SIG-M5 treated with dmso at 0.1 percent for 504 hours (cell line): ENCODE measurements at regions not wholly inside any gene's neighbourhood (a gene's known extent, or its start where the extent isn't known, plus 50 kb on each side); places are given as distances from the start of the nearest gene placed in this dataset.
A peak's percentile ranks its signal among the peaks of the same experiment; 100 is the strongest.

Experiments used
- DNase-seq: peaks from one replicate; lab custom pipeline; 2025; ENCODE audit not compliant: unreplicated experiment; lab: John Stamatoyannopoulos, UW

DNA sequence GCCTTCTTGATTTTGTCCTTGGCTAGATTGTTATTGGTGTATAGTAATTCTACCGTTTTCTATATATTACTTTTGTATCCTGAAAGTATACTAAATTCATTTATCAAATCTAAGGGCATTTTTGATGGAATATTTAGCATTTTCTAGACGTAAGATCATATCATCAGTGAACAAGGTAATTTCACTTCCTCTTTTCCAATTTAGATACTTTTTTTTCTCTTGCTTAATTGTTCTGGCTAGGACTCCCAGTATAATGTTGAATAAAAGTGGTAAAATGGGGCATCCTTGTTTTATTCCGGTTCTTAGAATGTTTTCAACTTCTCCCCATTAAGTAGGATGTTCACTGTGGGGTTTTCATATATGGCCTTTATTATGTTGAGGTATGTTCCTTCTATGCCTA is 260.7 kb downstream of the POLR1F start:
- no peak for DNase-seq

- DNase-seq, result no peak
These were observed 266.6 kb downstream of the POLR1F start for GRCh38 chr7:19442016-19442785.

- DNase-seq, result no peak
These were observed 269.3 kb downstream of the POLR1F start for GRCh38 chr7:19439517-19439916.

DNA sequence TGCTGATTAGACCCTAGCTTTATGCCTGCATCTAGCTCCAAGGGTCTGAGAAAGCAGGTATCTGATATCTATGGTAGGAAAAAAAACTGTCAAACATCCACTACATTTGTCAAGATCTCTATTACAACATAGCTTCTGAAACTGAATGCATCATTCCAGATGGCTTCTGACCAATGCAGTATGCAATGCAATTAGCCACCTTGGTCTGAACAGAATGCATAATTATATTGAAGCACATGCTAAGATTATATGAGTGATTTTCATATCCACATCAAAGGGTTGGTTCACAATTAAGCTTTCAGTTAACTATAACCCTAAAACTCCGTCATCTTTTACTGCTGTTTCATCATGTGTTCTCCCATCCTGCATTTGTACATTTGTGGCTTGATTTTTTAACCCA is 271.4 kb downstream of the POLR1F start:
- DNase-seq, result no peak

DNA sequence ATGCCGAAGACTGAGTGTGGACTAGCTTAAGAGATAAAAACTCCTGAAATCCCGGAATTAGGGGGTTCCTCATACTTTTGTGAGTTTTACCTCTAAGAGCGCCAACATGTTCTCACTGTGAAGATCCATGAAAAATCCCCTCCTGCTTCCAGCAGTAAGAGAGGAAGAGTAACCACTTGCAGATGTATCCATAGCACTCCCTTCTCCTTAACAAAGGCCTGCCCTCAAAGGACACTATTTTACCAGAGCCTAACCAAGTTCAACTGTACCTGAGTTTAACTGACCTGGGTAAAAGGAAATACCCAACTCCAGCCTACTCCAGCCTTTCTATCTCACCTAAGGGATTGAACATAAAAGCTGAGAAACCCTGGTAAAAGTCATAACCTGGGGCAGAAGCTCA is 280.9 kb downstream of the POLR1F start:
- no peak for DNase-seq

GRCh38 chr7:19421861-19422260 is 276.6 kb upstream of the FERD3L start:
- DNase-seq, result no peak

- DNase-seq, result no peak
These were observed 272.0 kb upstream of the FERD3L start for GRCh38 chr7:19417231-19417630.

- no peak for DNase-seq
These were observed 269.9 kb upstream of the FERD3L start for GRCh38 chr7:19415123-19415522.

GRCh38 chr7:19413443-19413965 is 268.3 kb upstream of the FERD3L start:
- no peak for DNase-seq

GRCh38 chr7:19410691-19411090 is 265.5 kb upstream of the FERD3L start:
- DNase-seq, result no peak

GRCh38 chr7:19410106-19410505 is 264.9 kb upstream of the FERD3L start:
- DNase-seq, result no peak

GRCh38 chr7:19408706-19409220 is 263.5 kb upstream of the FERD3L start:
- no peak for DNase-seq

GRCh38 chr7:19407270-19407669 is 262.0 kb upstream of the FERD3L start:
- no peak for DNase-seq

- DNase-seq, result no peak
These were observed 260.3 kb upstream of the FERD3L start for GRCh38 chr7:19405541-19405940.

DNA sequence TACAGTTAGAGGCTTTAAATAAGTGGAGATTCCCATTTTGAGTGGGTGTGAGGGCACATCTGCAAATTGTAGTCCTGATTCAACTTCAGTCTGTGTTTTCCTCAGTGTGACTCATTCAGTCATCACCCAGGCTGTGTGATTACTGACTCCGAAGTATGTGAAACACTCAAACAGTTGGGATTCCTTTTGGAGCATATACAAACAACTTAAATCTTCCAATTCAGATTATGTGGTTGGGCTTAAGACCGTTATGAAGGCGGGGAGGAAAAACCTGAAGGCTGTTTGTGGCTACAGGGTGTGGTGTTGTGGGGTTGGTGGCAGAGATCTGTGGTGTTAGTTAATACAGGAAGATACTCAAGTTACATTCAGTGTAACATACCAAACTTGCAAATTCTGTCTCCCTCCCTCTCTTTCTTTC is 259.7 kb upstream of the FERD3L start:
- DNase-seq, result no peak

DNA sequence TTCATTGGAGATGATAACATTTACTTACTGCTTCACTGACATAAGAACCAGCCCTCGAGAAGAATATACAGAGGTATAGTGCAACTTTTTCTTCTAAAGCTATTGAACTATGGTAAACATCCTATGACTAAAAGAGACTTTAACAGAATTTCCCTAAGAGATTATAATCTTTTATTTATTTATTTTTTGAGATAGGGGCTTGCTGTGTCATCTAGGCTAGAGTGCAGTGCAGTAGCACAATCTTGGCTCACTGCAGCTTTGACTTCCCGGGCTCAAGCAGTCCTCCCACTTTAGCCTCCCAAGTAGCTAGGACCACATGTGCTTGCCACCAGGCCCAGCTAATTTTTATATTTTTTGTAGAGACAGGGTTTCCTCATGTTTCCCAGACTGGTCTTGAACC is 258.5 kb upstream of the FERD3L start:
- DNase-seq, result no peak

GRCh38 chr7:19401461-19401860 is 256.2 kb upstream of the FERD3L start:
- no peak for DNase-seq

DNA sequence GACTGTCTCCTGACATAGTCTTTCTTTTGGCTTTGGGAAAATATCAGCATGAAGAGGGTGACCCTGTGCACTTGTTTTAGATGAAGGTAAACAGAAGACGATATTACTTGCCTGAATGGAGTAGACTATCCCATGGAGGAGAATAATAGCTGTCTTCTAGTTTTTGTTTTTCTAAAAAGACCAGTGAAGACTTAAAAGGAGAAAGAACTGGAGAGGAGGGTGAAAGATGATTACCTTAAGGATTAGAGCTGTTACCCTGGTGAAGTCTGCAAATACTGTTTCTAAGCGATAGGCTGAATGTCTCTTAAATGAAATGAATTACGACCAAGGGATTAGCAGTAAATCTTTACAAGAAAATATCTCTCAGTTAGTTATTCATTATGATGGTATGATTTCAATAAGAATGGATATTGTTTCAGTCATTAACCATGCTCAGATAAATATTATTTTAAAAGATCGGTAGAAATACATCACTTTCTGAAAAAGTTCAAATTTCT is 255.6 kb upstream of the FERD3L start:
- no peak for DNase-seq

DNA sequence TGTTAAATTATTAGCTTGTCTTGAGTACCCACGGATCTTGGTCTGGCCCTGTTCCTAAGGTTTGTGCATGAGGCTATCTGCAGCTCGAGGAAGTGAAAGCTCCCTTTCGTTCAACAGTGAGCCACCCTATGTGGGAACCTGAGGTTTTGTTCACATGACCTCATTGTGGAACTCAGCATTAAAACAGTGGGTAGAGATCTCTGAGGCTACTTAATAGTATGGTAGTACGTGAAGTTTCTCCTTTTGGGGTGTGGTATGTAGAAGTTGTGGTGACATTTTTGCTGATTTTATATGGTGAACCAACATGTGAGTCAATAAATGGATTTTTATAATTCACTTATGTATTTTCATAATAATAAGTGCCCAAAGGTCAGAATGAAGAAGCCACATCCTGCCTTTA is 252.7 kb upstream of the FERD3L start:
- DNase-seq, result peak; percentile 4

- DNase-seq, result no peak
These were observed 247.0 kb upstream of the FERD3L start for GRCh38 chr7:19392246-19392645.

DNA sequence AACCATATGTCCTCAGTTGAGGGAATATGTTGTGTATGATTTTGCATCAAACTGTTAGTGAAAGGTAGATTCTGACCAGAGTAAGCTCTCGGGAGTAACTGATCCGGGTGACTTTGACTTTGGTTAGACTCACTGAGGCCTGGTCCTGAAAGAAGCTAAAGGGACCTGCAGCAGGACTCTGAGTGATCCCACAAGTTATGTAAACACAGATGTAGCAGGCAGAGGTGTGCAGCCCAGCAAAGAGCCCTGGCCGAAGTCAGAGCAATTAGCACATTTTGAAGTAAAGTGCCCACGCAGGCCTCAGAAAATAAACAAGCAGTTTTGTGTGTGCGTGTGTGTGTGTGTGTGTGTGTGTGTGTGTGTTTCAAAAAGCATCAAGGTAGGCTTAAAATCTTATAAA is 245.6 kb upstream of the FERD3L start:
- no peak for DNase-seq

DNA sequence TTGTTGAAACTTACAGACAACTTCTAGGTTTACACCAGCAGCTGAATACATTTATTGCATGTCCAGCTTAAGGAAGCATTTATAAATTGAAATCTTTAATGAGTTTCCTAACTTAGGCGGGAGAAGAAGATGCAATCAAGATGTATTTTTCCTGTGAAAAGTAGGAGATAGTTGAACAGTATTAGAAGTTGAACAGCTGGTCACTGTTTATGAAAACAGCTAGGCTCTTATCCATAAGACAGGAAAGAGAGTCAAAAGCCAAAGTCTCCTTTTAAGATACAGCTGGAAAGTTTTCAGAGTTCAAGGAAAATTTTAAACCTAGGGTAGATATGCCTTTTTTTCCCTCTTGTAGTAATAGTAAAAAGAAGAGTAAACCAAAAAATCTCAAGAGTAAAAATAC is 236.1 kb upstream of the FERD3L start:
- no peak for DNase-seq

- DNase-seq, result no peak
These were observed 233.1 kb upstream of the FERD3L start for GRCh38 chr7:19378345-19378714.
